ENCODE measurements at regions not wholly inside any gene's neighbourhood (a gene's known extent, or its start where the extent isn't known, plus 50 kb on each side); places are given as distances from the start of the nearest gene placed in this dataset.

DNA sequence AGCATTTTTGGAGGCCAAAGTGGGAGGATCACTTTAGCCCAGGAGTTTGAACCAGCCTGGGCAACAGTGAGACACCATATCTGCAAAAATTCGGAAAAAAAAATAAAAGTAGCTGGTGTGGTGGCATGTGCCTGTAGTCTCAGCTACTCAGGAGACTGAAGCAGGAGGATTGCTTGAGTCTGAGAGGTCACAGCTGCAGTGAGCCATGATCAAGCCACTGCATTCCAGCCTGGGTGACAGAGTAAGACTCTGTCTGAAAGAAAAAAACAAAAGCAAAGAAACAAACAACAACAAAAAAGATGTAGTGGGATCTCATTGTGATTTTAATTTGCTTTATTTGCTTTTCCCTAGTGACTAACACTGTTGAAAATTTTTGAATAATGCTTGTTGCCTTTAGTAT, 394.7 kb upstream of the KLHL1 start (continued):
- TF ChIP-seq, protein P1, sequence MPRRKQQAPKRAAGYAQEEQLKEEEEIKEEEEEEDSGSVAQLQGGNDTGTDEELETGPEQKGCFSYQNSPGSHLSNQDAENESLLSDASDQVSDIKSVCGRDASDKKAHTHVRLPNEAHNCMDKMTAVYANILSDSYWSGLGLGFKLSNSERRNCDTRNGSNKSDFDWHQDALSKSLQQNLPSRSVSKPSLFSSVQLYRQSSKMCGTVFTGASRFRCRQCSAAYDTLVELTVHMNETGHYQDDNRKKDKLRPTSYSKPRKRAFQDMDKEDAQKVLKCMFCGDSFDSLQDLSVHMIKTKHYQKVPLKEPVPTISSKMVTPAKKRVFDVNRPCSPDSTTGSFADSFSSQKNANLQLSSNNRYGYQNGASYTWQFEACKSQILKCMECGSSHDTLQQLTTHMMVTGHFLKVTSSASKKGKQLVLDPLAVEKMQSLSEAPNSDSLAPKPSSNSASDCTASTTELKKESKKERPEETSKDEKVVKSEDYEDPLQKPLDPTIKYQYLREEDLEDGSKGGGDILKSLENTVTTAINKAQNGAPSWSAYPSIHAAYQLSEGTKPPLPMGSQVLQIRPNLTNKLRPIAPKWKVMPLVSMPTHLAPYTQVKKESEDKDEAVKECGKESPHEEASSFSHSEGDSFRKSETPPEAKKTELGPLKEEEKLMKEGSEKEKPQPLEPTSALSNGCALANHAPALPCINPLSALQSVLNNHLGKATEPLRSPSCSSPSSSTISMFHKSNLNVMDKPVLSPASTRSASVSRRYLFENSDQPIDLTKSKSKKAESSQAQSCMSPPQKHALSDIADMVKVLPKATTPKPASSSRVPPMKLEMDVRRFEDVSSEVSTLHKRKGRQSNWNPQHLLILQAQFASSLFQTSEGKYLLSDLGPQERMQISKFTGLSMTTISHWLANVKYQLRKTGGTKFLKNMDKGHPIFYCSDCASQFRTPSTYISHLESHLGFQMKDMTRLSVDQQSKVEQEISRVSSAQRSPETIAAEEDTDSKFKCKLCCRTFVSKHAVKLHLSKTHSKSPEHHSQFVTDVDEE (CRISPR knock-in tag; IDR thresholded peaks at IDR 0.05), result no peak
- TF ChIP-seq OSR1 (CRISPR knock-in tag; IDR thresholded peaks at IDR 0.05), result no peak
- no peak for TF ChIP-seq ZC3H10 (CRISPR knock-in tag; IDR thresholded peaks at IDR 0.05)
- TF ChIP-seq ZNF70 (CRISPR knock-in tag; IDR thresholded peaks at IDR 0.05), result no peak
- no peak for TF ChIP-seq ESRRG (CRISPR knock-in tag; IDR thresholded peaks at IDR 0.05)
- TF ChIP-seq ZNF565 (CRISPR knock-in tag; conservative IDR thresholded peaks at IDR 0.05; ENCODE audit: low read depth), result no peak
- TF ChIP-seq ARNTL (CRISPR knock-in tag; IDR thresholded peaks at IDR 0.05; ENCODE audit: borderline replicate concordance, low read depth), result no peak
- no peak for TF ChIP-seq TOX (CRISPR knock-in tag; IDR thresholded peaks at IDR 0.05; ENCODE audit: borderline replicate concordance)

DNA sequence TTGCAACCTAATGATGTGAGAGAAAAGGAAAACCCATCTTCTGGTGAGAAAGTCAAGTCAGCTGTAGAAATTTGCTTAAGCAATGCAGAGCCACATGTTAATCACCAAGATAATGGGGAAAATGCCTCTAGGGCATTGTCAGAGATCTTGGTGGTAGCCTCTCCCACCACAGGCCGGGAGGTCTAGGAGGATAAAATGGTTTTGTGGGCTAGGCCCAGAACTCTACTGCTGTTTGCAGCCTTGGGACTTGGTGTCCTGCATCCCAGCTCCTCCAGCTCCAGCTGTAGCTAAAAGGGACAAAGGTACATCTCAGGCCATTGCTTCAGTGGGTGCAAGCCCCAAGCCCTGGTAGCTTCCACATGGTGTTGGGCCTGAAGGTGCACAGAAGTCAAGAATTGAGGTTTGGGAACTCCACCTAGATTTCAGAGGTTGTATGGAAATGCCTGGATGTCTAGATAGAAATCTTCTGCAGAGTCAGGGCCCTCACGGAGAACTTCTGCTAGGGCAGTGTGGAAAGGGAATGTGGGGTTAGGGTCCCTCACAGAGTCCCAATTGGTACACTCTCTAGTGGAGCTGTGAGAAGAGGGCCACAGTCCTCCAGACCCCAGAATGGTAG, 382.2 kb upstream of the KLHL1 start:
- no peak for ATAC-seq
- TF ChIP-seq RARB (CRISPR knock-in tag; IDR thresholded peaks at IDR 0.05), result no peak
- TF ChIP-seq, protein P2, sequence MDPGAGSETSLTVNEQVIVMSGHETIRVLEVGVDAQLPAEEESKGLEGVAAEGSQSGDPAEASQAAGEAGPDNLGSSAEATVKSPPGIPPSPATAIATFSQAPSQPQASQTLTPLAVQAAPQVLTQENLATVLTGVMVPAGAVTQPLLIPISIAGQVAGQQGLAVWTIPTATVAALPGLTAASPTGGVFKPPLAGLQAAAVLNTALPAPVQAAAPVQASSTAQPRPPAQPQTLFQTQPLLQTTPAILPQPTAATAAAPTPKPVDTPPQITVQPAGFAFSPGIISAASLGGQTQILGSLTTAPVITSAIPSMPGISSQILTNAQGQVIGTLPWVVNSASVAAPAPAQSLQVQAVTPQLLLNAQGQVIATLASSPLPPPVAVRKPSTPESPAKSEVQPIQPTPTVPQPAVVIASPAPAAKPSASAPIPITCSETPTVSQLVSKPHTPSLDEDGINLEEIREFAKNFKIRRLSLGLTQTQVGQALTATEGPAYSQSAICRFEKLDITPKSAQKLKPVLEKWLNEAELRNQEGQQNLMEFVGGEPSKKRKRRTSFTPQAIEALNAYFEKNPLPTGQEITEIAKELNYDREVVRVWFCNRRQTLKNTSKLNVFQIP (CRISPR knock-in tag; IDR thresholded peaks at IDR 0.05; ENCODE audit: borderline replicate concordance, low read depth), result no peak
- no peak for TF ChIP-seq SNAI2 (CRISPR knock-in tag; IDR thresholded peaks at IDR 0.05)
- TF ChIP-seq ZFP30 (CRISPR knock-in tag; IDR thresholded peaks at IDR 0.05), result no peak
- TF ChIP-seq ZFP3 (CRISPR knock-in tag; IDR thresholded peaks at IDR 0.05), result no peak
- TF ChIP-seq ZNF8 (CRISPR knock-in tag; IDR thresholded peaks at IDR 0.05), result no peak
- TF ChIP-seq, protein P3, sequence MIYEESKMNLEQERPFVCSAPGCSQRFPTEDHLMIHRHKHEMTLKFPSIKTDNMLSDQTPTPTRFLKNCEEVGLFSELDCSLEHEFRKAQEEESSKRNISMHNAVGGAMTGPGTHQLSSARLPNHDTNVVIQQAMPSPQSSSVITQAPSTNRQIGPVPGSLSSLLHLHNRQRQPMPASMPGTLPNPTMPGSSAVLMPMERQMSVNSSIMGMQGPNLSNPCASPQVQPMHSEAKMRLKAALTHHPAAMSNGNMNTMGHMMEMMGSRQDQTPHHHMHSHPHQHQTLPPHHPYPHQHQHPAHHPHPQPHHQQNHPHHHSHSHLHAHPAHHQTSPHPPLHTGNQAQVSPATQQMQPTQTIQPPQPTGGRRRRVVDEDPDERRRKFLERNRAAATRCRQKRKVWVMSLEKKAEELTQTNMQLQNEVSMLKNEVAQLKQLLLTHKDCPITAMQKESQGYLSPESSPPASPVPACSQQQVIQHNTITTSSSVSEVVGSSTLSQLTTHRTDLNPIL (CRISPR knock-in tag; IDR thresholded peaks at IDR 0.05; ENCODE audit: low read depth), result no peak
- TF ChIP-seq GLIS3 (CRISPR knock-in tag; IDR thresholded peaks at IDR 0.05), result no peak
- no peak for TF ChIP-seq TCF4 (CRISPR knock-in tag; IDR thresholded peaks at IDR 0.05; ENCODE audit: borderline replicate concordance)
- TF ChIP-seq, protein P1 (CRISPR knock-in tag; IDR thresholded peaks at IDR 0.05), result no peak
- TF ChIP-seq ESRRG (CRISPR knock-in tag; IDR thresholded peaks at IDR 0.05), result no peak
- TF ChIP-seq ISL1 (CRISPR knock-in tag; IDR thresholded peaks at IDR 0.05), result no peak
- TF ChIP-seq ZC3H10 (CRISPR knock-in tag; IDR thresholded peaks at IDR 0.05), result no peak
- TF ChIP-seq PPARA (CRISPR knock-in tag; IDR thresholded peaks at IDR 0.05; ENCODE audit: borderline replicate concordance), result no peak
- no peak for TF ChIP-seq TOX (CRISPR knock-in tag; IDR thresholded peaks at IDR 0.05; ENCODE audit: borderline replicate concordance)
- TF ChIP-seq, protein P4, sequence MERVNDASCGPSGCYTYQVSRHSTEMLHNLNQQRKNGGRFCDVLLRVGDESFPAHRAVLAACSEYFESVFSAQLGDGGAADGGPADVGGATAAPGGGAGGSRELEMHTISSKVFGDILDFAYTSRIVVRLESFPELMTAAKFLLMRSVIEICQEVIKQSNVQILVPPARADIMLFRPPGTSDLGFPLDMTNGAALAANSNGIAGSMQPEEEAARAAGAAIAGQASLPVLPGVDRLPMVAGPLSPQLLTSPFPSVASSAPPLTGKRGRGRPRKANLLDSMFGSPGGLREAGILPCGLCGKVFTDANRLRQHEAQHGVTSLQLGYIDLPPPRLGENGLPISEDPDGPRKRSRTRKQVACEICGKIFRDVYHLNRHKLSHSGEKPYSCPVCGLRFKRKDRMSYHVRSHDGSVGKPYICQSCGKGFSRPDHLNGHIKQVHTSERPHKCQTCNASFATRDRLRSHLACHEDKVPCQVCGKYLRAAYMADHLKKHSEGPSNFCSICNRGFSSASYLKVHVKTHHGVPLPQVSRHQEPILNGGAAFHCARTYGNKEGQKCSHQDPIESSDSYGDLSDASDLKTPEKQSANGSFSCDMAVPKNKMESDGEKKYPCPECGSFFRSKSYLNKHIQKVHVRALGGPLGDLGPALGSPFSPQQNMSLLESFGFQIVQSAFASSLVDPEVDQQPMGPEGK (CRISPR knock-in tag; IDR thresholded peaks at IDR 0.05; ENCODE audit: borderline replicate concordance), result no peak
- TF ChIP-seq BACH2 (CRISPR knock-in tag; IDR thresholded peaks at IDR 0.05; ENCODE audit: borderline replicate concordance), result no peak
- TF ChIP-seq, protein P5, sequence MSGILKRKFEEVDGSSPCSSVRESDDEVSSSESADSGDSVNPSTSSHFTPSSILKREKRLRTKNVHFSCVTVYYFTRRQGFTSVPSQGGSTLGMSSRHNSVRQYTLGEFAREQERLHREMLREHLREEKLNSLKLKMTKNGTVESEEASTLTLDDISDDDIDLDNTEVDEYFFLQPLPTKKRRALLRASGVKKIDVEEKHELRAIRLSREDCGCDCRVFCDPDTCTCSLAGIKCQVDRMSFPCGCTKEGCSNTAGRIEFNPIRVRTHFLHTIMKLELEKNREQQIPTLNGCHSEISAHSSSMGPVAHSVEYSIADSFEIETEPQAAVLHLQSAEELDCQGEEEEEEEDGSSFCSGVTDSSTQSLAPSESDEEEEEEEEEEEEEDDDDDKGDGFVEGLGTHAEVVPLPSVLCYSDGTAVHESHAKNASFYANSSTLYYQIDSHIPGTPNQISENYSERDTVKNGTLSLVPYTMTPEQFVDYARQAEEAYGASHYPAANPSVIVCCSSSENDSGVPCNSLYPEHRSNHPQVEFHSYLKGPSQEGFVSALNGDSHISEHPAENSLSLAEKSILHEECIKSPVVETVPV (CRISPR knock-in tag; IDR thresholded peaks at IDR 0.05), result no peak
- no peak for TF ChIP-seq ARNTL (CRISPR knock-in tag; IDR thresholded peaks at IDR 0.05; ENCODE audit: borderline replicate concordance, low read depth)
- no peak for TF ChIP-seq CSDC2 (CRISPR knock-in tag; IDR thresholded peaks at IDR 0.05)

Measured in SK-N-SH treated with all-trans-retinoic acid at 6 μM for 48 hours (cell line).